ENCODE measurements at regions not wholly inside any gene's neighbourhood (a gene's known extent, or its start where the extent isn't known, plus 50 kb on each side); places are given as distances from the start of the nearest gene placed in this dataset.
"Not testable (repeated sequence)": the region's sequence is repeated elsewhere in the genome, so short reads cannot be mapped to it uniquely, and the experiment has no call there.

DNA sequence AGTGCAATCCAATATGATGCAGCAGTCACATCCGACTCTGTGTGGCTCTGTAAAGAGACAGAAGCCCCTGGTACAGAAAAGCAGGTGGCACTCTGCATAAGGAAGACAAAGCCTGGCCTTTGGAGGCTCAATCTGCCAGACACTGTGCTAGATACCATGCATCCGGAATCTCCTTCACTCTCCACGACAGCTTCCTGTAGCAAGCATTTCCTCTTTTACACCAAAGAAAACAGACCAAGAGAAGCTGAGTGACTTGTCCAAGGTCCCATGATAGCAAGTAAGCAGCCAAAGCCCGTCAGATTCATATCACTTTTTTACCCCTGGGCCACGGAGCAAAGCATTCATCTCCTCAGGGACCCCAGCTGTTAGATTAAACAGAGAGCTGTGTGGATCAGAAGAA lies 64.2 kb upstream of the SMIM23 start:
- DNase-seq, result no peak
- Histone ChIP-seq H3K27me3 (ENCODE audit: control insufficient read depth, insufficient read depth, low read length) (no peaks in the 10 kb centered on the region), H3K4me1 (ENCODE audit: control insufficient read depth, insufficient read depth, low read length) (no peaks in the 10 kb centered on the region), H3K9me3 (ENCODE audit: control insufficient read depth, insufficient read depth, low read length) (no peaks in the 10 kb centered on the region), H3K4me3 (ENCODE audit: low read length) (no peak overlapping the region), H3K27ac (ENCODE audit: low read length) (no peak overlapping the region), H3K36me3 (ENCODE audit: control insufficient read depth, insufficient read depth, low read length) (no peaks in the 10 kb centered on the region)
- Mint-ChIP-seq H3K4me3 (no peak overlapping the region), H3K9me3 (peaks cover 0 to 3% of the 10 kb centered on the region in 2 donors), H3K27ac (no peak overlapping the region), H3K4me1 (peaks cover 0 to 7% of the 10 kb centered on the region in 2 donors), H3K36me3 (peaks cover 3% of the 10 kb centered on the region), H3K27me3 (ENCODE audit: low read depth in 2 of 2) (peaks cover 10 to 19% of the 10 kb centered on the region in 2 donors)
- WGBS (ENCODE audit: insufficient coverage), result 15% methylated on average over 5 of the region's 5 CpGs
- TF ChIP-seq, protein P1, sequence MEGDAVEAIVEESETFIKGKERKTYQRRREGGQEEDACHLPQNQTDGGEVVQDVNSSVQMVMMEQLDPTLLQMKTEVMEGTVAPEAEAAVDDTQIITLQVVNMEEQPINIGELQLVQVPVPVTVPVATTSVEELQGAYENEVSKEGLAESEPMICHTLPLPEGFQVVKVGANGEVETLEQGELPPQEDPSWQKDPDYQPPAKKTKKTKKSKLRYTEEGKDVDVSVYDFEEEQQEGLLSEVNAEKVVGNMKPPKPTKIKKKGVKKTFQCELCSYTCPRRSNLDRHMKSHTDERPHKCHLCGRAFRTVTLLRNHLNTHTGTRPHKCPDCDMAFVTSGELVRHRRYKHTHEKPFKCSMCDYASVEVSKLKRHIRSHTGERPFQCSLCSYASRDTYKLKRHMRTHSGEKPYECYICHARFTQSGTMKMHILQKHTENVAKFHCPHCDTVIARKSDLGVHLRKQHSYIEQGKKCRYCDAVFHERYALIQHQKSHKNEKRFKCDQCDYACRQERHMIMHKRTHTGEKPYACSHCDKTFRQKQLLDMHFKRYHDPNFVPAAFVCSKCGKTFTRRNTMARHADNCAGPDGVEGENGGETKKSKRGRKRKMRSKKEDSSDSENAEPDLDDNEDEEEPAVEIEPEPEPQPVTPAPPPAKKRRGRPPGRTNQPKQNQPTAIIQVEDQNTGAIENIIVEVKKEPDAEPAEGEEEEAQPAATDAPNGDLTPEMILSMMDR (IDR thresholded peaks at IDR 0.05), result no peak
- intact Hi-C loops (cut with micrococcal nuclease), result no loop called here
- peak in 1 of 3 donors; percentile 46 for ATAC-seq

DNA sequence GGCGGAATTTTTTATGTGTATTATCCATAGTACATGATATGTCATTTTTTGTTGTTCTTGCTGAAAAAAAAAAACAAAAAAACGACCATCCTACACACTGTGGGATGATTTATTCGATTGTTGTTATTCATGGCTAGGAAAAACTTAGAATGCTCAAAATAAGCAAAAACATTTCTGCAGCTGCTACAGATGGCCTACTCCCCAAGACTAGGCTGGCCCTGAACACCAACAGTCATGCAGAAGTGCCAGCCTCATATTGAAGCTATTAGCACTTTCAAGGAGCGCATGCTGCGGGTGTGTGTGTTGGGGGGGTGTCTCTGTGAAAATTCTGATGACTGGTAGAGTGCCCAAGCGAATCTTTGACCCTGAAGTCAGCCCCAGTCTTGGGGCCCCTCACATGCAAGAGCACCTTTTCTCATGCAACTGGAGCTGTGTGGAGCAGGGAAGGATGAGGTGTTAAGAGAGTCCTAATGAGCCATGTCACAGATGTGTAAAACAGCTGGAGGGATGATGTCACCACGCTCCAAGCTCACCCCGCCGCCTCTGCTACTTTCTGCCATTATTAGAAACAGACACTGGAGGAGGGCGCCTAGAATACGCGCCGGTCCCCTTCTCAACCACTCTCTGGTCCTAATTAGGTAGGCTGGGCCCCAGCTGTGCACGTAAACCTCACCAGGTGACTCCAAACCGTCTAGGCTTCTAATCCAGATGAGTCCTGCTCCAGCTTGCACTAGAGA lies 61.0 kb upstream of the SMIM23 start:
- Mint-ChIP-seq H3K4me3 (no peak overlapping the region), H3K27ac (no peak overlapping the region), H3K36me3 (peaks cover 18% of the 10 kb centered on the region), H3K9me3 (peaks cover 2 to 5% of the 10 kb centered on the region in 2 donors), H3K27me3 (ENCODE audit: low read depth in 2 of 2) (peaks cover 9 to 44% of the 10 kb centered on the region in 2 donors), H3K4me1 (peaks cover 0 to 7% of the 10 kb centered on the region in 2 donors)
- no peaks in the 10 kb centered on the region for H3K36me3 ChIP-seq (ENCODE audit: control insufficient read depth, insufficient read depth, low read length)
- H3K27me3 ChIP-seq (ENCODE audit: control insufficient read depth, insufficient read depth, low read length), result no peaks in the 10 kb centered on the region
- WGBS (ENCODE audit: insufficient coverage), result 86% methylated on average over 13 of the region's 15 CpGs
- no peaks in the 10 kb centered on the region for H3K4me1 ChIP-seq (ENCODE audit: control insufficient read depth, insufficient read depth, low read length)
- no peak overlapping the region for H3K27ac ChIP-seq (ENCODE audit: low read length)
- no peak for DNase-seq
- intact Hi-C loops (cut with micrococcal nuclease), result no loop called here
- H3K4me3 ChIP-seq (ENCODE audit: low read length), result no peak overlapping the region
- ATAC-seq, result no peak
- H3K9me3 ChIP-seq (ENCODE audit: control insufficient read depth, insufficient read depth, low read length), result no peaks in the 10 kb centered on the region
- TF ChIP-seq, protein P1 (IDR thresholded peaks at IDR 0.05), result no peak

DNA sequence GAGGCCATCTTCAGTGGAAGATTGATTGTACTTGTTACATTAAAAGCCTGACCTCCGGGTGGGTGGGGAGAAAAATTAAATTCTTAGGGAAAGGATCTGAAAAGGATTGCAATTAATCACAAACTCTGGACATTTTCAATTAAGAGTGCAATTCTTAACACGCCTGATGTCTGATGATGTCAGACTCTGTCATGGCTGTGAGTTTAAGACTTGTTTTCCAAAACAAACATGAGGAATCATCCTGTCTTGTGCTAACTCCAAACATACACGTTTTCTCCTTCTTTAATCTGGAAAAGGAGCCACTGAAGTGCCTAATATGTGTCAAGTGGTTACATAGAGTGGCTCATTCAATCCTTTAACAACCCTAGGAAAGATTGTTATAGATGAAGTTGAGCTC lies 60.4 kb upstream of the SMIM23 start:
- no peak for DNase-seq
- WGBS (ENCODE audit: insufficient coverage), result 85% methylated on average over 2 of the region's 3 CpGs
- H3K9me3 Mint-ChIP-seq, result peaks cover 2 to 5% of the 10 kb centered on the region in 2 donors
- H3K4me1 Mint-ChIP-seq, result peaks cover 0 to 7% of the 10 kb centered on the region in 2 donors
- TF ChIP-seq, protein P1 (IDR thresholded peaks at IDR 0.05), result no peak
- Histone ChIP-seq H3K9me3 (ENCODE audit: control insufficient read depth, insufficient read depth, low read length) (no peaks in the 10 kb centered on the region), H3K27me3 (ENCODE audit: control insufficient read depth, insufficient read depth, low read length) (no peaks in the 10 kb centered on the region), H3K36me3 (ENCODE audit: control insufficient read depth, insufficient read depth, low read length) (no peaks in the 10 kb centered on the region), H3K4me3 (ENCODE audit: low read length) (no peak overlapping the region), H3K27ac (ENCODE audit: low read length) (no peak overlapping the region), H3K4me1 (ENCODE audit: control insufficient read depth, insufficient read depth, low read length) (no peaks in the 10 kb centered on the region)
- H3K36me3 Mint-ChIP-seq, result peaks cover 18% of the 10 kb centered on the region
- ATAC-seq, result no peak
- H3K27me3 Mint-ChIP-seq (ENCODE audit: low read depth in 2 of 2), result peaks cover 9 to 44% of the 10 kb centered on the region in 2 donors
- no peak overlapping the region for H3K4me3 Mint-ChIP-seq
- intact Hi-C loops (cut with micrococcal nuclease), result no loop called here
- H3K27ac Mint-ChIP-seq, result no peak overlapping the region

DNA sequence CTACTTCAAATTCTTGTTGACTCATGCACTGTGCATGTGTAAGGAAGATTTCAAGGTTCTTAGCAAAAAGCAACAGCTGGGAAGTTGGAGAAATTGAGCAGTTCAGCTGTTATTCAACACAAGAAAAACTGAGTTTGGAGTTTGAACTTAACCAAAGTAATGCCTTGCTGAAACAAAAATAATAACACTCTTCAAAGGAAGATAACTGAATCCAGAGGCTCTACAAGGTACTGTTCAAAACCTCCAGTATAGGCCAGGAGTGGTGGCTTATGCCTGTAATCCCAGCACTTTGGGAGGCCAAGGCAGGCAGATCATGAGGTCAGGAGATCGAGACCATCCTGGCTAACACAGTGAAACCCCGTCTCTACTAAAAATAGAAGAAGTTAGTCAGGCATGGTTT lies 58.8 kb upstream of the SMIM23 start:
- H3K27me3 Mint-ChIP-seq (ENCODE audit: low read depth in 2 of 2), result peaks cover 9 to 44% of the 10 kb centered on the region in 2 donors
- H3K36me3 ChIP-seq (ENCODE audit: control insufficient read depth, insufficient read depth, low read length), result not testable (repeated sequence)

More for the DNA sequence above, 58.8 kb upstream of the SMIM23 start:
- intact Hi-C loops (cut with micrococcal nuclease); H3K4me3 ChIP-seq (ENCODE audit: low read length); H3K9me3 ChIP-seq (ENCODE audit: control insufficient read depth, insufficient read depth, low read length); H3K27ac ChIP-seq (ENCODE audit: low read length); H3K4me1 ChIP-seq (ENCODE audit: control insufficient read depth, insufficient read depth, low read length); H3K9me3 Mint-ChIP-seq; DNase-seq; H3K27me3 ChIP-seq (ENCODE audit: control insufficient read depth, insufficient read depth, low read length); ATAC-seq; H3K27ac Mint-ChIP-seq; H3K4me1 Mint-ChIP-seq; H3K4me3 Mint-ChIP-seq: not testable (repeated sequence)
- peaks cover 18% of the 10 kb centered on the region for H3K36me3 Mint-ChIP-seq
- 100% methylated on average over 2 of the region's 2 CpGs for WGBS (ENCODE audit: insufficient coverage)
